ENCODE measurements at regions not wholly inside any gene's neighbourhood (a gene's known extent, or its start where the extent isn't known, plus 50 kb on each side); places are given as distances from the start of the nearest gene placed in this dataset.

DNA sequence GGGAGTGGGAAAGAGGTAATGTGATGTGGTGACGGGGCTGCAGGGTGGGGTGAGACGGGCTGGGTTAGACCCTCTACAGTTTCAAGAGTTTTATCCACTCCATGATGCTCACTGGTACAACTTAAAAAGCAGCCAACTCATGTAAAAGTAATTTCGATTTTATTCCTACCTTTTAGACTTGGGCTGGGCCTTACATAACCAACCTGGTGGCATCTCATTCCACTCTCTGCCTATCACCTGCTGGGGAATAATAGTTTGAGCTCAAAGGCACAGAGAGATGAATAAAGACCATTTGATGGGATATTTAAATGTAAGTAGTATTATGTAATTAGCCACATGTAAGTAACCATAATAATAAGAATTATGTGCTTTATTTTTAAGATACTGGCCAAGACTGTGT, 366.0 kb upstream of the RNF32 start:
- no peak for DNase-seq

DNA sequence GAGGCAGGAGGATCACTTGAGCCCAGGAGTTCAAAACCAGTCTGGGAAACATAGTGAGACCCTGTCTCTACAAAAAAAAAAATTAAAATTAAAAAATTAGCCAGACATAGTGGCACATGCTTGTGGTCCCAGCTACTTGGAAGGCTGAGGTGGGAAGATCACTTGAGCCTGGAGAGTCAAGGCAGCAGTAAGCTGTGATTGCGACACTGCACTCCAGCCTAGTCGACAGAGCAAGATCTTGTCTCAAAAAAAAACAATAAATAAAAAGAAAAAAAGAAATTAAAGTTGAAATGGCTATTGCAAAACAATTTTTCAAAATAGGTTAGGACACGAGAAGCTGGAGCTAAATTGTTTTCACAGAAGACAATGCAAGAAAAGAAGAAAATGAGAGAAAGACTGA, 379.0 kb upstream of the RNF32 start:
- DNase-seq, result no peak

DNA sequence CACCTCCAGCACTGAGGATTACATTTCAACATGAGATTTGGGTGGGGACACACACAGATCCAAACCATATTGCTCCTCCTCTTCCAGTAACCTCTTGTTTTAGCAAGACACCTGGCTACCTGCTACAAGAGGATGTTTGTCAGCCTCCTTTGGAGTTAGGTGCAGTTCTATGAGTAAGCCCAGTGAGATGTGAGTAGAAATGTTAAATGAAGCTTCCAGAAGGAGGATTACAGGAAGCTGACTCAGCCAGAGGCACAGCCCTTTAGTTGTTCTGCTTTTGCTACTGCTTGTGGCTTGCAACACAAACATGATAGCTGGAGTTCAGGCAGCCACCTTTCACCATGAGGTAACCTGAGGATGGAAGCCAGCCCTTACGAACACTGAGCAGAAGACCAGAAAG, 382.7 kb upstream of the RNF32 start:
- DNase-seq, result no peak

GRCh38 chr7:156255635-156256034, 384.9 kb upstream of the RNF32 start:
- DNase-seq, result no peak

GRCh38 chr7:156251861-156252260, 388.7 kb upstream of the RNF32 start:
- DNase-seq, result no peak

- DNase-seq, result no peak
These were observed 400.0 kb upstream of the RNF32 start for GRCh38 chr7:156240532-156240931.

GRCh38 chr7:156238366-156239133, 402.0 kb upstream of the RNF32 start:
- DNase-seq, result no peak

- DNase-seq, result no peak
These were observed 403.0 kb upstream of the RNF32 start for GRCh38 chr7:156237614-156238013.

DNA sequence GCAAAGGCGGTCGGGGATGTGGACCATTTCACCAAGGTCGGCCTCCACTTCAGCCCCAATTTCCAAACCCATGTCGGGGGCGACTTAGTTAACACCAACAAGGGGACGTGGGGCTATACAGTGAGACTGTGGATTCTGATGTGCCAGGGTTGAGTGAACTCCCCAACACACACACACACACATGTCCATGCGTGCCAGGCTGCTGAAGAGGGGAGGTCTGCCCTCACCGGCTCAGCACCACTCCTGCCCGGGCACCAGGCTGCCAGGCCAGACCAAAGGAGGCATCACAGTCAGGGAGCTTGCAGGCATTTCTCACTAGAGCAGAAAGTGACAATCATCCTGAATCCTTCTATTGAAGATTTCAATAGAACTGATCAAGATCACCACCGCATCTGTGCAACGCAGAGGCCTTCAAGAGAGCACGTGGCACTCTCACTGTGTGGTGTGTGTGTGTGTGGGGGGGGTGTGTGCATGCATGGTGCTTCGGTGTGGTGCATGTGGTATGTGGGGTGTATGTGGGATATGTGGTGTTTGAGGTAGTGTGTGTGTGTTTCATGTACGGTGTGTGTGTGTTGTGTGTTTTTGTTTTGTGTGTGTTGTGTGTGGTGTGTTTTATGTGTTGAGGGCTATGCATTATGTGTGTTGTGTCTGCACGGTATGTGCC, 403.5 kb upstream of the RNF32 start:
- no peak for DNase-seq

- no peak for DNase-seq
These were observed 404.2 kb upstream of the RNF32 start for GRCh38 chr7:156236181-156236889.

DNA sequence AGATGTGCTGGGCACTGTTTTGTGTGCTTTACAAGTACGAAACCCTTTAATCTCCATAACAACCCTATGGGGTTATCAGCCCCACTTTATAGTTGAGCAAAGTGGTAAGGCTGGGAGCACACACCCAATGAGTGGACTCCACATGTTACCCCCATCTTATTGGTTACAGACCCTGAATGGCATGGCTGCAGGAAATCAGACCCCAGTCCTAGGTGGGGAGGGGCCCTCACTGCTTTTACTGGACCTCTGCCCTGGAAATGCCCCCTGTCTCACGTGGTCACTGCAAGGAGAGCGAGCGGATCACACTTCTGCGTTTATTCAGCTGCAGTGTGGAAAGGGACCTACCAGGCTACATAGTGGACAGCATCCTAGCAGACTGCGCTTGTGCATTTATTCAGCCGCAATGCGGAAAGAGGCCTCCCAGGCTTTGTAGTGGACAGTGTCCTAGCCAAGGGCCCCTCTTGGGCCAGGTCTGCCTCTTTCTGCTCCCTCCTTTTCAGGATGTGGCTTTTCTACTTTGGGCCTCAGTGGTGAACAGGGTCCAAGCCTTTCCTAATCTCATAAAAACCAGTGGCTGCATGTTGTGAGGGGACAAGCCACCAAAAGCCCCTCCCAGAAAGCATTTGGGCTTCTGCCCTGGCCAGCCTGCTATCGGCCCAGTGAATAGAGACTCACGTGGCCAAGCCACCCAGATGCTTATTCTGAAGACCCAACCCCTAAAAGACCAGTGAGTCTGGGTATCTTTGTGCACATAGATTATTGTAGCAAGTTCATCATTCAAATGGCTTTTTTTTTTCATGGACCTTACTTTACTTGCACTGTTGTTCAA, 405.7 kb upstream of the RNF32 start:
- DNase-seq, result no peak

DNA sequence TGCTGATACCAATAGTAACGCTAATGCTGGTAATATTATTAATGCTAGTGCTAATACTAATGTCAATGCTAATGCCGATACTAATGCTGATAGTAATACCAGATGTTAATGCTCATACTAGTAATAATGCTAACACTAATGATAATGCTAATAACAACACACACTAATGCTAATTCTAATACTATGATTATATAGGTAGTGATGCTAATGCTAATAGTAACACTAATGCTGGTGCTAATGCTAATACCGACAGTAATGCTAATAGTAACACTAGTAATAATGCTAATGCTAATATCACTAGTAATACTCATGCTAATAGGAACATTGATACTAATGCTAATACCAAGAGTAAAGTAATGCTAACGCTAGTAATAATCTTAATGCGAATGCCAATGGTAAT, 406.4 kb upstream of the RNF32 start:
- DNase-seq, result no peak

DNA sequence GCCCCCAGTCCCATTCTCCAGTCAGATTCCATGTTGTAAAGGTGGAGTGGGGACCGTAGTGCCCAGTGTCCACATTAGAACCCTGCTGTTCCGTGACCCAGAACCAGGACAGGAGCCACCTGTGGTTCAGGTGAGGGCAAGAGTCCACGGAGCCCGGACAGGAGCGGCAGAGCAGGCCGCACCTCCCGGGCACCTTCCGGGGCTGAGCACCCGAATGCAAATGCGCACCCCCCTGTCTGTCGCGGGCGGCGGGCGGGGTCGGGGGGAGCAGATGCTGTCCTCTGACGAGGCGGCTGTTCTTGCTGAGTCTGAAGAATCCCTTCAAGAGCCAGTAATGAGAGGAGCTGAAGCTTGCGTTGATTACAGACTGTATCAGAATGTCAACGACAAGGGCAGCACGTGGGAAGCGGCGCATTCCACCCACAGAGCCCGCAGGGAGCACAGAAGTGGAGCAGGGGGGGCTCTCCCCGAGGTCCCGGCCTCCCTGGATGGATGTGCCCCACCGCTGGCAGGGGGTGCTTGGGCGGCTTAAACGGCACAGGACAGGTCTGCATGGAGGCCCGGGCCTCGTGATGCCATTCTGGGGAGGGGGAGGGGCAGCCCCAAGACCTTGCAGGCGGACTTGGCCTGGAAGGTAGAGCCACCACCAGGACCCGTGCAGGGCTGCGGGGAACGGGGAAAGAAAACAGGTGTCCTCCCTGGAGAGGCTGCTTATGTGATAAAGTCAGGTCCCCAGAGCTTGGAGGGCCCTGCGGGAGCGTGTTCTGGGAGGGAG, 407.5 kb upstream of the RNF32 start:
- no peak for DNase-seq

DNA sequence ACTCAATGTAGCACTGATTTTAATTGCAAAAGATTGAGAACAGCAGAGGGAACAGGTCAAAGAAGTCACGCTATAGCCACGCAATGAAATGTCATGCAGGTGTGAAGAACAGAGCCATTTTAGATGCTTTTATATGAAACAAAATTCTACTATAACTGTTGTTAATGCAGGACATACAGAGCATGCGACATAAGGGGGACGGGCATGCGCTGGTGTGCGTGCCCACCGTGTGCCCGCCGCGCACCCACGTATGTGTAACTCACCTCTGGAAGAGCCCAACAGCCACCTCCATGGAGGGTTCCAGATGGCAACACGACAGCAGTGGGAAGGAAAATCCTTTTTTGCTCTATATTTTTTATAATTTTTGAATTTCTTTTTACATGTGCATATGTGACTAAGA, 410.0 kb upstream of the RNF32 start:
- DNase-seq, result no peak

- no peak for DNase-seq
These were observed 412.6 kb upstream of the SHH start for GRCh38 chr7:156224833-156225225.

DNA sequence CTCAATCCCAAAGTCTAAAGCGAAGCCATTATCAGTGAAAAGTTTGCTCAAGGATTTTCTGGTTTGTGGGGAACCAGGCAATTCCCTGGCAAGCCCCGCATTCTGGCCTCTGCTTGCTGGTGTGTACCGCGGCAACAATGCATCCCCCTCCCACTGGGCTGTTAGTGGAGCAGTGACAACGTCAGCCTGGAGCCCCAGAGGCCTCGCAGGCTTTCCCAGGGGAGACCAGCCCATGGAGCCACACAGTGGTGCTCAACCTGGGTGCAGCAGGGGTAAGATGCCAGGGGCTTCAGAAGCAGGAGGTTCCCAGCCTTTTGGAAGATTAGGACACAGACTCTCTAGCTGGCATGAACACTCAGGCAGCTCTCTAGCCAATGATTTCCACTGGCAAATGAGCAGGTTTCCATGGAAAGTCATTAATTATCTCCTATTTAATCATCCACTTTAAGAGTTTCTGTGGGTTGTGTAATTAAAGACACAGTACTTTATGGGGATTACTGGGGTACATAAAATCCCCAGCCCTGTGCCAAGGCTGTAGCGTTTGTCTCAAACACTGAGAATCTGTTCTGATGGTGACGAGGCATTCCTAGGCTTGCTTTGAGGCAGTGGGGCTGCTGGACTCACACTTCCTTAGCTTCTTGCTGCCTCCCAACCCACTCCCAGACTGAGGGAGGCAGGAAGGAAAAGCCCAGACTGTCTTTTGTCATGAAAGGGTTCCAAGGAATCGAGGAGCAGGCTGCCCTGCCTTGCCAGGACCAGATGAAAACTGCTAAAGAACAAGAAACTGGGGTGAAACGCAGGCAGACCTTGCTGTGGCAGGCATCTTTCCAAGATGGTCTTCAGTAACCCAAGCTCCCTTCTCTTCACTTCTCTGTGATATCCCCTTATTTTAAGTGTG, 411.9 kb upstream of the SHH start:
- DNase-seq, result no peak

GRCh38 chr7:156222611-156223010, 410.3 kb upstream of the SHH start:
- no peak for DNase-seq

DNA sequence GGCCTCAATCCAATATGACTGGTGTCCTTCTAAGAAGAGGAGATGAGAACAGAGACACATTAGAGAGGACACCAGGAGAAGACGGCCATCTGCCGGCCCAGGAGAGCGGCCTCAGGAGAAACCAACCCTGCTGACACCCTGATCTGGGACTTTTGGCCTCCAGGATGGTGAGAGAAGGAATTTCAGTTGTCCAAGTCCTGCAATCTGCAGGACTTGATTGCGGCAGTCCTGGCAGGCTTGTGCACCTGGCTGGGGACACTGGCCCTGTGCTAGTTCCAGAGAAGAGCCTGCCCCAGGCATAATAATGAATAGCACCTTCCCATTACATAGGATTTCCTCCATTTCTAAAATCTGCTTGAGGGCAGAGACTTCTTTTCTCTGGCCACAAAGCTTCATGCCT, 409.9 kb upstream of the SHH start:
- DNase-seq, result no peak

GRCh38 chr7:156220701-156221100, 408.4 kb upstream of the SHH start:
- DNase-seq, result no peak

GRCh38 chr7:156220078-156220605, 407.9 kb upstream of the SHH start:
- DNase-seq, result no peak

Measured in CD4-positive, alpha-beta T cell treated with Interleukin-4 for 4 hours (primary cell).